Activated CD4-positive, alpha-beta T cell treated with anti-CD3 and anti-CD28 coated beads, Interleukin-2, amount 10 ng/mL, durations not matched to agents 24 days and 14 days (primary cell): ENCODE measurements at regions not wholly inside any gene's neighbourhood (a gene's known extent, or its start where the extent isn't known, plus 50 kb on each side); places are given as distances from the start of the nearest gene placed in this dataset.

Experiments used
- DNase-seq: peaks from one replicate; pipeline ENCODE4 v3.0.0; 2022
- H3K27ac Mint-ChIP-seq: one replicate; pipeline ENCODE4 v1.8.0; 2022; ENCODE audit warnings: mild to moderate bottlenecking, mixed read lengths
- H3K27me3 Mint-ChIP-seq: one replicate; pipeline ENCODE4 v1.8.0; 2022; ENCODE audit warnings: mixed read lengths
- H3K36me3 Mint-ChIP-seq: one replicate; pipeline ENCODE4 v1.8.0; 2022; ENCODE audit warnings: low read depth, mild to moderate bottlenecking, mixed read lengths
- H3K4me1 Mint-ChIP-seq: one replicate; pipeline ENCODE4 v1.8.0; 2021; ENCODE audit warnings: mixed read lengths
- H3K4me3 Mint-ChIP-seq: one replicate; pipeline ENCODE4 v1.8.0; 2022; ENCODE audit warnings: mild to moderate bottlenecking, moderate library complexity, mixed read lengths
- H3K9me3 Mint-ChIP-seq: one replicate; pipeline ENCODE4 v1.8.0; 2021; ENCODE audit warnings: mixed read lengths
- intact Hi-C: fragments of 100-400 bp; cut with micrococcal nuclease; formaldehyde crosslinking; loops from one replicate; pipeline ENCODE4 v1.15.1; 2023

GRCh38 chr21:15274701-15275485, 210.1 kb upstream of the NRIP1 start:
- Mint-ChIP-seq H3K4me1 (no peaks in the 10 kb centered on the region), H3K36me3 (no peaks in the 10 kb centered on the region), H3K27me3 (no peaks in the 10 kb centered on the region), H3K4me3 (no peak overlapping the region), H3K27ac (no peak overlapping the region), H3K9me3 (no peaks in the 10 kb centered on the region)
- DNase-seq: no peak
- intact Hi-C loops: no loop called here

- H3K27me3 Mint-ChIP-seq: no peaks in the 10 kb centered on the region
- H3K4me3 Mint-ChIP-seq: no peak overlapping the region
- H3K9me3 Mint-ChIP-seq: no peaks in the 10 kb centered on the region
- H3K36me3 Mint-ChIP-seq: no peaks in the 10 kb centered on the region
- DNase-seq: no peak
- no peak overlapping the region for H3K27ac Mint-ChIP-seq
- H3K4me1 Mint-ChIP-seq: no peaks in the 10 kb centered on the region
- intact Hi-C loops: no loop called here
Measured at GRCh38 chr21:15275615-15276235, 210.9 kb upstream of the NRIP1 start.

DNA sequence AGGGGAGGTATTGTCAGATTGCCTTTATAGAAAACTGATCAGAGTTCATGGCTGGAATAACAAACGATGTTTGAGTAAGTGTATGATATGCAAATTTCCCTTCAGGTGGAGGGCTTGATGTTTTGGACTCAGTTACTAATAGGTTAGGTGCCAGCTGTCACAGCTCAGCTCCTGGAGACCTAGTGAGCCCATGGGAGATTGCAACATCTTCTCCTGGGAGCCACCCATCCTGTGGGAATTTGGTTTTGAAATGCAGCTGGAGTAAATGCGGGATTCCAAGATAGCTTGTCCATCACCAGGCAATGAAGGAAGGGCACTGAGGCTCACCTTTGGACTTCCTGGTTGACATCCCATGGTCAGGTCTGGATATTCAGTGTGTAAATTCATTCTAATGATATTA, 211.4 kb upstream of the NRIP1 start:
- Mint-ChIP-seq H3K27me3 (no peaks in the 10 kb centered on the region), H3K9me3 (no peaks in the 10 kb centered on the region), H3K27ac (no peak overlapping the region), H3K36me3 (no peaks in the 10 kb centered on the region), H3K4me1 (no peaks in the 10 kb centered on the region), H3K4me3 (no peak overlapping the region)
- intact Hi-C loops: no loop called here
- no peak for DNase-seq

GRCh38 chr21:15277466-15277865, 212.7 kb upstream of the NRIP1 start:
- Mint-ChIP-seq H3K27ac (no peak overlapping the region), H3K4me1 (no peaks in the 10 kb centered on the region), H3K4me3 (no peak overlapping the region), H3K36me3 (no peaks in the 10 kb centered on the region), H3K27me3 (no peaks in the 10 kb centered on the region), H3K9me3 (no peaks in the 10 kb centered on the region)
- DNase-seq: no peak
- intact Hi-C loops: no loop called here

GRCh38 chr21:15278279-15278678, 213.5 kb upstream of the NRIP1 start:
- H3K27ac Mint-ChIP-seq: no peak overlapping the region
- H3K4me1 Mint-ChIP-seq: no peaks in the 10 kb centered on the region
- intact Hi-C loops: no loop called here

GRCh38 chr21:15278851-15279250, 214.1 kb upstream of the NRIP1 start:
- intact Hi-C loops: no loop called here
- Mint-ChIP-seq H3K27me3 (no peaks in the 10 kb centered on the region), H3K4me3 (no peak overlapping the region), H3K27ac (no peak overlapping the region), H3K36me3 (no peaks in the 10 kb centered on the region), H3K9me3 (no peaks in the 10 kb centered on the region), H3K4me1 (no peaks in the 10 kb centered on the region)
- DNase-seq: no peak

More at GRCh38 chr21:15278279-15278678, 213.5 kb upstream of the NRIP1 start:
- DNase-seq: no peak
- no peaks in the 10 kb centered on the region for H3K36me3 Mint-ChIP-seq
- H3K4me3 Mint-ChIP-seq: no peak overlapping the region
- H3K27me3 Mint-ChIP-seq: no peaks in the 10 kb centered on the region
- H3K9me3 Mint-ChIP-seq: no peaks in the 10 kb centered on the region

- no peak overlapping the region for H3K27ac Mint-ChIP-seq
- no peaks in the 10 kb centered on the region for H3K9me3 Mint-ChIP-seq
- H3K4me1 Mint-ChIP-seq: no peaks in the 10 kb centered on the region
- no peaks in the 10 kb centered on the region for H3K36me3 Mint-ChIP-seq
- intact Hi-C loops: no loop called here
- H3K4me3 Mint-ChIP-seq: no peak overlapping the region
- DNase-seq: no peak
- H3K27me3 Mint-ChIP-seq: no peaks in the 10 kb centered on the region
Measured at GRCh38 chr21:15279482-15279881, 214.7 kb upstream of the NRIP1 start.

DNA sequence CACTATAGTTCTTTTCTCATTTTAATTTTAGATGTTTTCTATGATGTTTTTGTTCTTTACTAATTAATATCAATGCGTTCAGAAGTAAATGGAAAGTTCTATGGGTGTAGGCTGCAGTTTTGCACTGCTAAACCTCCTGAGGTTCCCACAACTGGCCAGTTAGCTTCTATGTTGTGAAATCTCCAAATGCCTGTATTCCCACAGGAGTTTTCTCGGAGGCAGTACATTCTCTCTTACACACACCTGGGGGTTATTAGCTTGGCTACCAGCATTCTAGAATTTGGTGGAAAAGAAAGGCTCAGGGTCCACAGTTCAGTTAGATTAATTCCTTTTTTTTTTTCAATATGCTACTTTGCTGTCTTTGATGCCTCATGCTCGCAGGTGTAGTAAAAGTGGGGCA, 216.9 kb upstream of the NRIP1 start:
- H3K9me3 Mint-ChIP-seq: no peaks in the 10 kb centered on the region
- H3K4me3 Mint-ChIP-seq: no peak overlapping the region
- no peak overlapping the region for H3K27ac Mint-ChIP-seq
- H3K27me3 Mint-ChIP-seq: no peaks in the 10 kb centered on the region
- DNase-seq: no peak
- H3K4me1 Mint-ChIP-seq: no peaks in the 10 kb centered on the region
- no peaks in the 10 kb centered on the region for H3K36me3 Mint-ChIP-seq
- intact Hi-C loops: no loop called here

DNA sequence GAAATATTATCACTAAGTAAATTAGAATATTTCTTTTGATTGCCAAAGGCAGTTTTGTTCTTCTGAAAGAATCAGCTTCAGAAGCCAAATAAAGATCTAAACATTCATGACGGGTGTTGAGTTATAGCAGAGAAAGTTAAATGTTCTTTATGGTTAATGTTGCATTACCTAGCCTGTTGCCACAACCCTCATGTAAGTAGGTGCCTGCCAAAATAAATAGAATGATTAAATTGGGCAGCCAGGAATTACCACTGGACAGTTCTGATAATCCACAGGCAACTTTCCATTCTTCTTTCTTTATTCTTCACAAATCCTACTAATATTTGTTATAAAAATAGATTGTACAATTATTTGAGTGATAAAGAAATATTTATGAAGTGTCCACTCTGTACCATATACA, 217.9 kb upstream of the NRIP1 start:
- intact Hi-C loops: no loop called here
- Mint-ChIP-seq H3K4me3 (no peak overlapping the region), H3K4me1 (no peaks in the 10 kb centered on the region), H3K36me3 (no peaks in the 10 kb centered on the region), H3K9me3 (no peaks in the 10 kb centered on the region), H3K27ac (no peak overlapping the region), H3K27me3 (no peaks in the 10 kb centered on the region)
- no peak for DNase-seq

GRCh38 chr21:15283138-15283537, 218.3 kb upstream of the NRIP1 start:
- no peaks in the 10 kb centered on the region for H3K27me3 Mint-ChIP-seq
- H3K36me3 Mint-ChIP-seq: no peaks in the 10 kb centered on the region
- no peaks in the 10 kb centered on the region for H3K4me1 Mint-ChIP-seq
- no peak overlapping the region for H3K4me3 Mint-ChIP-seq
- no peak for DNase-seq
- H3K27ac Mint-ChIP-seq: no peak overlapping the region
- H3K9me3 Mint-ChIP-seq: no peaks in the 10 kb centered on the region
- intact Hi-C loops: no loop called here

DNA sequence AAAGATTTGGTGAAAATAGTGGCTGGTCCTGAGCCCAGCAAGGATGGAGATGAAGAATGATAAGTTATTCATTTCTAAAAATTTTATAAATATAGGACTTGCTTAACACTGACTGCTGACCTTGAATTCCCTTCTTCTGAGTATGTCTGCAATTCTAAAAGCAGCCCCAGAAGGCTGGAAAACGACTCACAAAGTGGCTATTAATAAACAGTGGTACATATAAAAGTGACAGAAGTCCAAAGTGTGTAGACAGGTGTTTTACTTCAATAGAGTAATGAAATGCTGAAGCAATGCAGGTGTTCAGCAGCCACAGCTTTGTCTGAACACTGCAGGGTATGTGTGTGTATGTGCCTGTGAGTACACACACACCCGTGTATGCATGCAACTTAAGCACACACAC, 219.0 kb upstream of the NRIP1 start:
- Mint-ChIP-seq H3K4me1 (no peaks in the 10 kb centered on the region), H3K36me3 (no peaks in the 10 kb centered on the region)
- intact Hi-C loops: no loop called here

DNA sequence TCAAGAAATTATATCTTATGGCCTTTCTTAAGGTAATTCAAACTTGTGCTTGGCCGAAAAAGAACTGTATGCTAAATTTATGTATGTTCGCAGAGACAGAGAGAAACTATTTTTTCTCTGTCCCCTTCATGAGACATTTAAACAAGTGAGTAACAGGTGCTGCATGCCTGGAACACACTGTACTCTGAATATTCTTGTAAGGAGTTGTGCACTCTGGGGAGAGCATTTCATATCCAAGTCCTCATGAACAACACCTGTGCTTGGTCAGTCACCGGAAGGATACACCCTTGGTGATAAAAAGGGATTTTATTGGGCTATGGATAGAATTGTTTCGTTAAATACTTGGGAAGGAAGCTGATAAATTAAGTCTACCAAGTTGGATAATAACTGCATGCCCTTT, 220.8 kb upstream of the NRIP1 start:
- no peak overlapping the region for H3K4me3 Mint-ChIP-seq
- no peak for DNase-seq
- H3K27me3 Mint-ChIP-seq: no peaks in the 10 kb centered on the region
- H3K27ac Mint-ChIP-seq: no peak overlapping the region
- H3K9me3 Mint-ChIP-seq: no peaks in the 10 kb centered on the region
- no peaks in the 10 kb centered on the region for H3K4me1 Mint-ChIP-seq
- intact Hi-C loops: no loop called here
- H3K36me3 Mint-ChIP-seq: no peaks in the 10 kb centered on the region

More for the DNA sequence above, 219.0 kb upstream of the NRIP1 start:
- no peak for DNase-seq
- H3K9me3 Mint-ChIP-seq: no peaks in the 10 kb centered on the region
- H3K27ac Mint-ChIP-seq: no peak overlapping the region
- H3K27me3 Mint-ChIP-seq: no peaks in the 10 kb centered on the region
- no peak overlapping the region for H3K4me3 Mint-ChIP-seq

DNA sequence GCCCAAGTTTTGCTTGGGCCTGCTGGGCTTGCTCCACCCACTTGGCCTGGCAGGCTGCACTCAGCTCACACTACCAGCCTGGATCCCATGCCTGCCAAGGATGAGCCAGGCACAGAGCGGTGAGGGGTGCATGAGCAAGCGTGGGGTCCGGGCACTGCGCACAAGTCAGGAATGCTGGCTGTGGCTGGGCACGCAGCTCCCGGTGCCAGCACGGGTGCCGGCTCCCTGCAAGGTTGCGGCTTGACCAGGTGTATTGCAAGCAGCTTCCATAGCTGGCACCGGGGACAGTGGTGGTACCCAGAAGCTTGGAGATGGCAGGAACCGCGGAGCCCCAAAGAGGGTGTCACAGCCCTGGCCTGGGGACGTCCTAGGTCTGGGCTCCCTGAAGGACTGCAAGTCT, 224.4 kb upstream of the NRIP1 start:
- H3K4me3 Mint-ChIP-seq: no peak overlapping the region
- H3K36me3 Mint-ChIP-seq: no peaks in the 10 kb centered on the region
- H3K4me1 Mint-ChIP-seq: no peaks in the 10 kb centered on the region
- no peaks in the 10 kb centered on the region for H3K27me3 Mint-ChIP-seq
- intact Hi-C loops: no loop called here
- no peaks in the 10 kb centered on the region for H3K9me3 Mint-ChIP-seq
- no peak overlapping the region for H3K27ac Mint-ChIP-seq
- DNase-seq: no peak

DNA sequence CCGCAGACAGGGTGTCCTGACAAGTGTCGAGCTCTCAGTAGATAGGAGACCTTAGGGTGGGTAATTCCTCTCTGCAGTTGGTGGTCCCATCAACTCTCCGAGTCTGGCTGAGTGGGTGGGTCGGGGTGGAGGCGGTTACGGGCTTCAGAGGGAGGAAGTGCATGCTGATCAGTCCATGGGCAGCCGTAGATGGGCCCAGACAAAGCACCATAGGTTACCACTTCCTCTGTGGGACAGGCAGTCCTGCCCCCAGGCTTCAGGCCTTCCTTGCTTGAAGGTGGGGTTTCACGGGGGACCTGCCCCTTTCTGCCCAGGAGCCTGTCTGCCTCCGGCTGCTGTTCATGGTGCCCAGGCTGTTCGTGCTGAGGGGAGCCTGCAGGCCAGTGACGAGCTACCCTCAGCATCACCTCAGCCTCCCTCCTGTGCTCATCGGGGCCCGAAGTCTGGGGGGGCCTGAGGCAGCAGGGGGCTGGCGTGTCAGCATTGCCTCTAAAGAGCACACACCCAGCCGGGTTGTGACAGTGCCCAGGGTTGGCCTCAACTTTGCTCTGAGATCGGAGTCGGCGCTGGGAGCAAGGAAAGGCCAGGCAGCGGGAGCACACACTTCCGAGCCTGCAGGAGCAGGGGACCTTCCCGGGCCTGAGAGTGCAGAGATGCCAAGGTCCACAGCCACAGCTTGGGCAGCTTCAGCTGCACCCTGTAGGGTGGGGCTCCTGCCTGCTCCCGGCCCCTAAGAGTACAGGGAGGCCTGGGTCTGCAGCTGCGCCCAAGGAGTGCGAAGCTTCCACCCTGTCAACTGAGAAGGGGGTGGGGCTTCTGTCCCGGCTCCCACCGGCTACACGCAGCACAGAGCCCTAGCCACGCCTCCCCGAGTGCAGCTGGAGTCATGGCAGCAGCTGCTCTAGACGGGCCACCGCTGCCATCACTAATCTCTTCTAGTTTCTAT, 225.4 kb upstream of the NRIP1 start:
- Mint-ChIP-seq H3K4me1 (no peaks in the 10 kb centered on the region), H3K27ac (no peak overlapping the region), H3K27me3 (no peaks in the 10 kb centered on the region), H3K4me3 (peak overlapping the region; percentile 19), H3K9me3 (no peaks in the 10 kb centered on the region), H3K36me3 (no peaks in the 10 kb centered on the region)
- no peak for DNase-seq
- intact Hi-C loops: no loop called here
